ENCODE measurements at regions not wholly inside any gene's neighbourhood (a gene's known extent, or its start where the extent isn't known, plus 50 kb on each side); places are given as distances from the start of the nearest gene placed in this dataset.

DNA sequence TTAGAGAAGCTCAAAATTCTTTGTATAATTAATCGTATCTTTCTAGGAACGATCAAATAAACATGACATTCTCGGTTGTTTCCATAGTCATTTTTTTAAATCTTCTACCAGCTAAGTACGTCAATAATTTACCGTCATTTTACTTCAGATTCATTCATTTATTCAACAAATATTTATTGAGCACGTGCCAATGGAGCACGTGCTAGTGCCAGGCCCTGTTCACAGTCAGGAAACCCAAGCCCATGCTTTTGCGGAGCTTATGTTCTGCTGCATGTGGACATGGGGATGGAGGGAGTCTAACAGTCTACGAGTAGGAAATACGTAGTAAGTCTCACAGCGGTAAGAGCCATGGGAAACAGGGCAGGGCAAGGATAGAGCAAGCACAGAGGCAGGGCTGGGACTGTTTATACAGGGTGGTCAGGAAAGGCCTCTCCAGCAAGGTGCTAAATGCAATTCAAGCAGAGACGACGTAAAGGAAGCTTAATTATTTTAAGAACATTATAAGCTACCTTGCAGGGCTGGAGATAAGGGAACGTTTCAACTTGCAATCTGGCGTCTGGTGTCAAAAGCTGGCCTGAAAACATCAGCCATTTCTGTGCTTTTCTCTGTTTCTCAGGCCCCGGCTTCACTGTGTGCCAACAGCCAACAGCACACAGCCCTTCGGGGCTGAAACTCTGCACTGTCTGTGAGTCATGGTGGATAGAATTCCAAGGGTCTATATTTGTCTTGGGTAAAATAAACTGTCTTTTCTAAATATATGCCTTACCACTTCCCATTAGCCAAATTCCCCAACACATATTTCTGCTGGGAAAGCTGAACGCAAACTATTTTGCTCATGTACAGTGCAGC lies 517.1 kb upstream of the ZFP42 start:
- Histone ChIP-seq H3K9me3 (ENCODE audit: control insufficient read depth in 2 of 2, insufficient read depth in 1 of 2, low read length in 1 of 2) (no peaks in the 10 kb centered on the region), H3K27me3 (ENCODE audit: control insufficient read depth in 2 of 2, insufficient read depth in 1 of 2, low read length in 1 of 2) (no peaks in the 10 kb centered on the region), H3K36me3 (ENCODE audit: control insufficient read depth in 2 of 2, insufficient read depth in 2 of 2, low read length in 1 of 2) (no peaks in the 10 kb centered on the region), H3K27ac (ENCODE audit: low read depth in 1 of 2, low read length in 1 of 2) (no peak overlapping the region), H3K4me1 (ENCODE audit: control insufficient read depth in 2 of 2, insufficient read depth in 2 of 2, low read length in 2 of 2) (peaks cover 0 to 2% of the 10 kb centered on the region in 2 donors), H3K4me3 (ENCODE audit: low read length in 2 of 2) (no peak overlapping the region)
- WGBS = 66% methylated on average over 18 of the region's 18 CpGs
- no peak for DNase-seq (ENCODE audit: low read depth in 6 of 9, low spot score in 9 of 9)

DNA sequence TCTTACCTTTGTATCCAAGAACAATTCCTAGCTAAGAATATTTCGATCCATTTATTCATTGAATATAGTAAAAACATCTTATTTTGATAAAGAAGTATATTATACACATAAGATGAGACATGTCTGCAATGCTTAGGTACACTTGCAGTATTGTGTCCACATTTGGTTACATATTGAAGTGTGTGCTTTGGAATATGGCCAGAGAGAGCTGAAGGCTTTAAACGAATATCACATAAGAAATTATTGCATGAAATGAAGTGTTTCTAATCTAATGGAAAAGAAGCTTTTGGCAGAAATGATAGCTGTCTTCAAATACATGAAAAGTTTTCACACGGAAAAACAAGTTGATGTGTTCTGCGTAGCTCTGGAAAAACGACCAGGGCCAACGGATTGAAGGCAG lies 516.1 kb upstream of the ZFP42 start:
- no peak for DNase-seq (ENCODE audit: low read depth in 6 of 9, low spot score in 9 of 9)
- Histone ChIP-seq H3K27me3 (ENCODE audit: control insufficient read depth in 2 of 2, insufficient read depth in 1 of 2, low read length in 1 of 2) (no peaks in the 10 kb centered on the region), H3K4me1 (ENCODE audit: control insufficient read depth in 2 of 2, insufficient read depth in 2 of 2, low read length in 2 of 2) (peaks cover 0 to 2% of the 10 kb centered on the region in 2 donors), H3K27ac (ENCODE audit: low read depth in 1 of 2, low read length in 1 of 2) (no peak overlapping the region), H3K9me3 (ENCODE audit: control insufficient read depth in 2 of 2, insufficient read depth in 1 of 2, low read length in 1 of 2) (peaks cover 0 to 2% of the 10 kb centered on the region in 2 donors), H3K36me3 (ENCODE audit: control insufficient read depth in 2 of 2, insufficient read depth in 2 of 2, low read length in 1 of 2) (no peaks in the 10 kb centered on the region), H3K4me3 (ENCODE audit: low read length in 2 of 2) (no peak overlapping the region)
- 90% methylated on average over 6 of the region's 6 CpGs for WGBS

DNA sequence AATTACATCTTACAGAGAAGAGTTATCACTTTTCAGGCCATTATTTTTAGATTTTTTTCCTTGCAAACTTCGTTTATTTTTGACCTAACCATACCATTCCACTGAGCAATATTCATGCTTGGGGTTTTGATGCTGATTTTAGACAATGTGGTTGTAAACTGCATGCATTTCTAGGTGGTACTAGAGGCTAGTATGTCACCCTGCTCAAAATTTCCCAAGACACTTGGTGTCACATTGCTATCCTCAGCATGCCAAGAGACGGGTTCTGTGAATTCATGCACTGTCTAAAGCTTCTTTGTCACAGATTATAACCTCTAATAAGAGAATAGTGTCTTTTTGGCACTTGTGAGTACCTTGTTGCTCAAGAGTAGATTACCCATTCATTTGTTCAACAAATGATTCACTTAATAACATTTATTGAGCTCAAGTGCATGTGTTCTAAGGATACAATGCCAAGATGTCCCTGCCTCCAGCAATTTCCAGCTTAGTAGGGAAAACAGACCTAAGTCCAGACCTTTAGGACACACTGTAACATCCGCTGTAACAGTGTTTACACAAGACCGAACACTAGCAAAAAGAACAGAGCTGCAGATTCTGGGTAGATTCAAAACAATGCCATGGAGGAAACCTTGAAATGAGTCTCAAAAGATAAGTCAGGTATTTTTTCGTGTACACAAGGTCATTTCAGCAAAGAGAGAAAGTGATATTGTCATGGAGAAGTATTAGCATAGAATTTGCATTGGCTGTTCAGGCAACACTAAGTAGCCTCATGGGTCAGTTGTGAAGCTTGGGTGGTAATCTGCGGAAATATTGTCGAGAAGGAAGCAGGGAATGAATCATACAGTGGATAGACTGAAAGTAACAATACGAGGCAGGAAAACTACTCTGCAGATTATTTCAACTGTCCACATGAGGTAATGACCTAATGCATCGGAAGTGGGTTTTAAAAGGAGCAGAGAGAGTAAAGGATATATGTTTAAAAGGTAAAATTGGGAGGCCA lies 515.1 kb upstream of the ZFP42 start:
- no peak for DNase-seq (ENCODE audit: low read depth in 6 of 9, low spot score in 9 of 9)
- WGBS = 74% methylated on average over 9 of the region's 9 CpGs
- Histone ChIP-seq H3K9me3 (ENCODE audit: control insufficient read depth in 2 of 2, insufficient read depth in 1 of 2, low read length in 1 of 2) (peaks cover 0 to 2% of the 10 kb centered on the region in 2 donors), H3K27ac (ENCODE audit: low read depth in 1 of 2, low read length in 1 of 2) (no peak overlapping the region), H3K36me3 (ENCODE audit: control insufficient read depth in 2 of 2, insufficient read depth in 2 of 2, low read length in 1 of 2) (no peaks in the 10 kb centered on the region), H3K4me3 (ENCODE audit: low read length in 2 of 2) (no peak overlapping the region), H3K4me1 (ENCODE audit: control insufficient read depth in 2 of 2, insufficient read depth in 2 of 2, low read length in 2 of 2) (peaks cover 0 to 2% of the 10 kb centered on the region in 2 donors), H3K27me3 (ENCODE audit: control insufficient read depth in 2 of 2, insufficient read depth in 1 of 2, low read length in 1 of 2) (no peaks in the 10 kb centered on the region)

DNA sequence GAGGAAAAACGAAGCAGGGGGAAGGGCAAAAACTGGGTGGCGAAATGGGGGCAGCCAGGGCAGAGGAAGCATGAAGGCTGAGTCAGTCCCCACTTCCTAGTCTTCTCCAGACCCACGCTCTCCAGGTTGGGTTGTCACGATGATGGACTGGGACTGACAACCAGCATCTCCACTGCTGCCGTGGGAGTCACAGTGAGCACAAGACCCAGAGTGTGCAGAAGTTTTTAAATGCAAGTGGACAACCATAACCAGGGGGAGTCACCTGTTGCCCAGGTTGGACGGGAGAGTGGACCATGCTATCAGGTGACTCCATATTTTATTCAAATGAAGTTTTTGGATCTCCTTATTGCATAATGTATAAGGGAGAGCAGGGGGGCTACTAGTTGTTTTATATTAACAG lies 511.4 kb upstream of the ZFP42 start:
- no peaks in the 10 kb centered on the region for H3K4me1 ChIP-seq (ENCODE audit: control insufficient read depth in 2 of 2, insufficient read depth in 2 of 2, low read length in 2 of 2)
- WGBS = 82% methylated on average over 6 of the region's 6 CpGs
- H3K36me3 ChIP-seq (ENCODE audit: control insufficient read depth in 2 of 2, insufficient read depth in 2 of 2, low read length in 1 of 2) = no peaks in the 10 kb centered on the region
- H3K27me3 ChIP-seq (ENCODE audit: control insufficient read depth in 2 of 2, insufficient read depth in 1 of 2, low read length in 1 of 2) = no peaks in the 10 kb centered on the region
- no peak for DNase-seq (ENCODE audit: low read depth in 6 of 9, low spot score in 9 of 9)
- no peak overlapping the region for H3K4me3 ChIP-seq (ENCODE audit: low read length in 2 of 2)
- H3K27ac ChIP-seq (ENCODE audit: low read depth in 1 of 2, low read length in 1 of 2) = no peak overlapping the region
- H3K9me3 ChIP-seq (ENCODE audit: control insufficient read depth in 2 of 2, insufficient read depth in 1 of 2, low read length in 1 of 2) = peaks cover 3 to 7% of the 10 kb centered on the region in 2 donors

DNA sequence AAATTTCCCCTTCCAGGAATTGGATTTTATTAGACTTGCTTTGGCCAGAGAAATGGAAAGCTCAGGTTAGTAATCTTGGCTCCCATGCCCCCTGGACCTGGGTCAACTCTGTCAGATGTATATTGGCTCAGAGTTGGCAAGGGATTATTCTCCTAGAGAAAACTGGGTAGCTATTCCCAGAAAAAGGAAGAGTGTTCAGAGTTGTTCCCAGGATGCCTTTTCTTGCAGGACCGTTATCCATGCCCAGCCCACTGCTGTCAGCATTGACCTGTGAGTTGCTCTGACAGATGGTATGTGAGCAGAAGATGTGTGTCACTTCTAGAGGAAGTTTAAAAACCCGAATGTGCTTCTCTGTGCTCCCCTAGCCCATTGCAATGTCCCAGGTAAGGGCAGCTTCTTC lies 509.9 kb upstream of the ZFP42 start:
- WGBS = 77% methylated on average over 2 of the region's 2 CpGs
- Histone ChIP-seq H3K36me3 (ENCODE audit: control insufficient read depth in 2 of 2, insufficient read depth in 2 of 2, low read length in 1 of 2) (no peaks in the 10 kb centered on the region), H3K9me3 (ENCODE audit: control insufficient read depth in 2 of 2, insufficient read depth in 1 of 2, low read length in 1 of 2) (peaks cover 3 to 7% of the 10 kb centered on the region in 2 donors), H3K4me3 (ENCODE audit: low read length in 2 of 2) (no peak overlapping the region), H3K27me3 (ENCODE audit: control insufficient read depth in 2 of 2, insufficient read depth in 1 of 2, low read length in 1 of 2) (no peaks in the 10 kb centered on the region), H3K27ac (ENCODE audit: low read depth in 1 of 2, low read length in 1 of 2) (no peak overlapping the region), H3K4me1 (ENCODE audit: control insufficient read depth in 2 of 2, insufficient read depth in 2 of 2, low read length in 2 of 2) (no peaks in the 10 kb centered on the region)
- no peak for DNase-seq (ENCODE audit: low read depth in 6 of 9, low spot score in 9 of 9)

DNA sequence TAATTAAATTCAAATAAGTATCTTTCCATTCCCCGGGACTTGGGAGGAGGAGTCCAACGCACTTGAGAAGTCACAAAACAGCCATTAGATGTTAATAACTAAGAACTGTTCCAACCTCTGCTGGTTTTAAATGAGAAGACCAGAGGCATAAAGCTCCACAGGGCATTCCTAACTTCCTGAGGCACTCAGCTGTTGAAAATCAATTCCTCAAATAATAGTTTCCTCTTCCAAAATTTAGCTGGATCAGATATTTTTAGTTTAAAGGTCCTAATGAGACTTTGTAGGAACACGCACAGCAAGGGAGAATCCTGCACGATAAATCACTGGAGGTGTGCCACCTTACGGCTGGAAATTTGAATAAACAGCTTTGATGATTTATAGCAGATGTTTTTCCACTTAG lies 504.3 kb upstream of the ZFP42 start:
- WGBS = 92% methylated on average over 5 of the region's 5 CpGs

DNA sequence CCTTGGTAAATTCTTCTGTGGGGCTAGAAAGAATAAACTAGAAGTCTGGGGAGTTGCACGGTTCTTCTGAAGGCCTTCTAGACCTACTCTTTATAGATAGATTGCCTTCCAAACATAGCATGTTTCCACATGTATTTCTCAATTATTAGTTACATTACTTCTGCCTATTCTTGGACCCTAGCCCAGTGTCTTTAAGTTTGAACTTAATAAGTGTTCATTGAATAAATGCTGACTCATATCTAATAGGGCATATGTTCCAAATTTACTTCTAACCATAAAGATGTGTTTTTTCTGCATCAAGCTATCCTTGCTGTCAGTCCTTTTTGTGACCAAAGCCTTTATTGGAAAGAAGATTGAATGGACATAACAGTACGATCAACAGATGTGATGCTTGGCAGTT lies 503.6 kb upstream of the ZFP42 start:
- 92% methylated on average over 2 of the region's 2 CpGs for WGBS
- Histone ChIP-seq H3K36me3 (ENCODE audit: control insufficient read depth in 2 of 2, insufficient read depth in 2 of 2, low read length in 1 of 2) (no peaks in the 10 kb centered on the region), H3K9me3 (ENCODE audit: control insufficient read depth in 2 of 2, insufficient read depth in 1 of 2, low read length in 1 of 2) (peaks cover 1 to 9% of the 10 kb centered on the region in 2 donors), H3K27me3 (ENCODE audit: control insufficient read depth in 2 of 2, insufficient read depth in 1 of 2, low read length in 1 of 2) (no peaks in the 10 kb centered on the region), H3K4me1 (ENCODE audit: control insufficient read depth in 2 of 2, insufficient read depth in 2 of 2, low read length in 2 of 2) (no peaks in the 10 kb centered on the region), H3K27ac (ENCODE audit: low read depth in 1 of 2, low read length in 1 of 2) (no peak overlapping the region), H3K4me3 (ENCODE audit: low read length in 2 of 2) (no peak overlapping the region)
- no peak for DNase-seq (ENCODE audit: low read depth in 6 of 9, low spot score in 9 of 9)

More for the DNA sequence above, 504.3 kb upstream of the ZFP42 start:
- Histone ChIP-seq H3K9me3 (ENCODE audit: control insufficient read depth in 2 of 2, insufficient read depth in 1 of 2, low read length in 1 of 2) (peaks cover 1 to 12% of the 10 kb centered on the region in 2 donors), H3K27me3 (ENCODE audit: control insufficient read depth in 2 of 2, insufficient read depth in 1 of 2, low read length in 1 of 2) (no peaks in the 10 kb centered on the region), H3K27ac (ENCODE audit: low read depth in 1 of 2, low read length in 1 of 2) (no peak overlapping the region), H3K4me3 (ENCODE audit: low read length in 2 of 2) (no peak overlapping the region), H3K36me3 (ENCODE audit: control insufficient read depth in 2 of 2, insufficient read depth in 2 of 2, low read length in 1 of 2) (no peaks in the 10 kb centered on the region), H3K4me1 (ENCODE audit: control insufficient read depth in 2 of 2, insufficient read depth in 2 of 2, low read length in 2 of 2) (no peaks in the 10 kb centered on the region)
- no peak for DNase-seq (ENCODE audit: low read depth in 6 of 9, low spot score in 9 of 9)

DNA sequence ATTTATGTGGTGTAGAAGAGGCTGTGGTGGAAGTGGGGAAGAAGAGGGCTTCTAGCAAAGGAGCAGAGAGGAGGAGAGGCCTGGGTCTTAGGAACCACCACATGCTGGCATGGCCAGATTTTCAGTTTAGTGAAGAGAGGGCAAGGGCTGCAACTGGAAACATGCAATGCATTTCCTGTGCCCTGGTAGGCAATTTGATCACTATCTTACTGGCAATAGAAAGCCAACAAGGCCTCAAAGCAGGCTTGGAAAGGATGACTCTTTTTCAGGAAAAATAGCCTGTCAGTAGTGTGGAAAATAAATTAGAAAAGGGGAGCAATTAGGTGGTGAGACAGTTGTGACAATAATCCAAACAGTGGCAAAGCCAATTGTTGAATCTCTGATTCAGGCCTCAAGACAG lies 501.9 kb upstream of the ZFP42 start:
- Histone ChIP-seq H3K4me3 (ENCODE audit: low read length in 2 of 2) (no peak overlapping the region), H3K36me3 (ENCODE audit: control insufficient read depth in 2 of 2, insufficient read depth in 2 of 2, low read length in 1 of 2) (no peaks in the 10 kb centered on the region)
- no peak for DNase-seq (ENCODE audit: low read depth in 6 of 9, low spot score in 9 of 9)

DNA sequence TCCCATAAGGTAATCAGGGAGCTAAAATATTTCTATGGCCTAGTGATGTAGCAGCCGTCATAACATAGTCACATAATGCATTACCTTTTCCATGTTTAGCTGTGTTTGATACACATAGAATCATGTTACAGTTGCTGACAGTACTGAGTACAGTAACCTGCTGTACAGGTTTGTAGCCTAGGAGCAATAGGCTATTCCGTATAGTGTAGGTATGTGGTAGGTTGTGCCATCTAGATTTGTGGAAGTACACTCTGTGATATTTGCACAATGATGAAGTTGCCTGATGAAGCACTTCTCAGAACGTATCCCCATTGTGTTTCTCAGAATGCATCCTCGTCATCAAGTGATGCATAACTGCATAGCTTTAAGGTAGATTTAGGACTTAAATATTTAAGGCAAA lies 495.6 kb upstream of the ZFP42 start:
- H3K27ac ChIP-seq (ENCODE audit: low read depth in 1 of 2, low read length in 1 of 2) = no peak overlapping the region
- WGBS = 87% methylated on average over 4 of the region's 4 CpGs
- H3K36me3 ChIP-seq (ENCODE audit: control insufficient read depth in 2 of 2, insufficient read depth in 2 of 2, low read length in 1 of 2) = no peaks in the 10 kb centered on the region
- H3K4me3 ChIP-seq (ENCODE audit: low read length in 2 of 2) = no peak overlapping the region
- no peak for DNase-seq (ENCODE audit: low read depth in 6 of 9, low spot score in 9 of 9)
- no peaks in the 10 kb centered on the region for H3K4me1 ChIP-seq (ENCODE audit: control insufficient read depth in 2 of 2, insufficient read depth in 2 of 2, low read length in 2 of 2)
- H3K9me3 ChIP-seq (ENCODE audit: control insufficient read depth in 2 of 2, insufficient read depth in 1 of 2, low read length in 1 of 2) = no peaks in the 10 kb centered on the region
- H3K27me3 ChIP-seq (ENCODE audit: control insufficient read depth in 2 of 2, insufficient read depth in 1 of 2, low read length in 1 of 2) = no peaks in the 10 kb centered on the region

More for the DNA sequence above, 501.9 kb upstream of the ZFP42 start:
- no peaks in the 10 kb centered on the region for H3K27me3 ChIP-seq (ENCODE audit: control insufficient read depth in 2 of 2, insufficient read depth in 1 of 2, low read length in 1 of 2)
- no peaks in the 10 kb centered on the region for H3K4me1 ChIP-seq (ENCODE audit: control insufficient read depth in 2 of 2, insufficient read depth in 2 of 2, low read length in 2 of 2)
- peaks cover 0 to 5% of the 10 kb centered on the region in 2 donors for H3K9me3 ChIP-seq (ENCODE audit: control insufficient read depth in 2 of 2, insufficient read depth in 1 of 2, low read length in 1 of 2)
- H3K27ac ChIP-seq (ENCODE audit: low read depth in 1 of 2, low read length in 1 of 2) = no peak overlapping the region

All from thymus (tissue), 11 donors.